HCT116 (cell line): ENCODE measurements at regions not wholly inside any gene's neighbourhood (a gene's known extent, or its start where the extent isn't known, plus 50 kb on each side); places are given as distances from the start of the nearest gene placed in this dataset.

Experiments
- ATAC-seq: fragments of 200-7000 bp; cut with Tn5 transposase; 2 replicates; pipeline ENCODE4 v1.9.1; 2020; ENCODE audit warnings: mild to moderate bottlenecking, moderate library complexity
- BruUV-seq: library from RNA; stranded (reverse); fragments of 400-500 nt; replicated peaks from 2 replicates; lab custom pipeline; 2021; lab: Mats Ljungman, UMichigan
- CTCF ChIA-PET: fragments of 300-600 bp; sonication (Branson Sonifier 250); formaldehyde crosslinking; loops from one replicate; lab custom pipeline; 2021; ENCODE audit warnings: antibody characterized with exemption; lab: Charles Lee
- POLR2A ChIA-PET: fragments of 300-600, 350-600 bp; sonication (Branson Sonifier 250); formaldehyde crosslinking; loops from one replicate; lab custom pipeline; 2021; ENCODE audit warnings: antibody characterized with exemption; lab: Charles Lee
- RAD21 ChIA-PET, 2 experiments: fragments of 300-600 bp; sonication (Branson Sonifier 250); formaldehyde crosslinking; loops; one replicate each; lab custom pipeline; 2023; ENCODE audit warnings: low total read pairs in 2 of 2; ENCODE audit not compliant: uncharacterized antibody in 2 of 2, unreplicated experiment in 2 of 2, low non-redundant PET in 1 of 2; lab: Charles Lee
- DNase-seq: peaks from one replicate; pipeline ENCODE4 v3.0.0-alpha.2; 2010; ENCODE audit warnings: low read depth, low spot score
- H2AFZ ChIP-seq: fragments of 200-600 bp; shearing (Covaris generic), sonication (generic); 2 replicates; pipeline ENCODE4 v1.6.1; 2017; ENCODE audit warnings: low read depth, mixed run types, mixed read lengths, antibody characterized with exemption, low read length; ENCODE audit not compliant: poor library complexity, severe bottlenecking
- H3K27ac ChIP-seq: 2 replicates; pipeline ENCODE4 v1.5.1; 2012; ENCODE audit warnings: low read depth, low read length
- H3K27me3 ChIP-seq: fragments of 200-600 bp; sonication (generic); 2 replicates; pipeline ENCODE4 v1.6.1; 2016; ENCODE audit warnings: mixed run types, low read length, mixed read lengths; ENCODE audit not compliant: insufficient read depth
- H3K36me3 ChIP-seq, 2 experiments: fragments of 200-500 bp in 1 of 2; fragments of 200-600 bp in 1 of 2; sonication (Bioruptor generic) in 1 of 2; sonication (generic) in 1 of 2; 2 replicates each; pipeline versions ENCODE4 v1.5.1 to v1.6.1; 2014 to 2016; ENCODE audit warnings: low read length in 2 of 2, inconsistent platforms in 1 of 2, mixed read lengths in 1 of 2, mixed run types in 1 of 2; ENCODE audit not compliant: insufficient read depth in 2 of 2, control insufficient read depth in 1 of 2
- H3K4me1 ChIP-seq, 2 experiments: fragments of 200-600 bp in 1 of 2; sonication (generic) in 1 of 2; 2 replicates each; pipeline versions ENCODE4 v1.5.1 to v1.6.1; 2012 to 2017; ENCODE audit warnings: low read length in 2 of 2, inconsistent platforms in 1 of 2, mild to moderate bottlenecking in 1 of 2, mixed read lengths in 1 of 2, mixed run types in 1 of 2, moderate library complexity in 1 of 2; ENCODE audit not compliant: insufficient read depth in 2 of 2, control insufficient read depth in 1 of 2
- H3K4me2 ChIP-seq: fragments of 200-600 bp; sonication (generic); 2 replicates; pipeline ENCODE4 v1.6.1; 2017; ENCODE audit warnings: mixed run types, low read length, mixed read lengths
- H3K4me3 ChIP-seq, 2 experiments: fragments of 200-600 bp in 1 of 2; sonication (generic) in 1 of 2; replicated peaks in 1 of 2; 2 replicates each; pipeline ENCODE4 v1.5.1; 2011 to 2016; ENCODE audit warnings: low read length in 2 of 2, control low read depth in 1 of 2, low read depth in 1 of 2, mild to moderate bottlenecking in 1 of 2, mixed read lengths in 1 of 2, mixed run types in 1 of 2
- H3K79me2 ChIP-seq: fragments of 200-600 bp; sonication (generic); 2 replicates; pipeline ENCODE4 v1.6.1; 2017; ENCODE audit warnings: mild to moderate bottlenecking, mixed run types, low read length, moderate library complexity, mixed read lengths; ENCODE audit not compliant: insufficient read depth
- H3K9ac ChIP-seq: fragments of 200-600 bp; sonication (generic); 2 replicates; pipeline ENCODE4 v1.6.1; 2016; ENCODE audit warnings: low read length, mixed read lengths
- H3K9me2 ChIP-seq: fragments of 200-600 bp; sonication (generic), shearing (Covaris generic); 2 replicates; pipeline ENCODE4 v1.6.1; 2017; ENCODE audit warnings: mixed run types, mild to moderate bottlenecking, moderate library complexity; ENCODE audit not compliant: insufficient read depth
- H3K9me3 ChIP-seq, 2 experiments: fragments of 200-500 bp in 1 of 2; fragments of 200-600 bp in 1 of 2; sonication (Bioruptor generic) in 1 of 2; sonication (generic) in 1 of 2; 2 replicates each; pipeline ENCODE4 v1.6.1; 2014 to 2017; ENCODE audit warnings: low read length in 2 of 2, mixed read lengths in 2 of 2, inconsistent platforms in 1 of 2, low read depth in 1 of 2, mild to moderate bottlenecking in 1 of 2, mixed run types in 1 of 2, moderate library complexity in 1 of 2; ENCODE audit not compliant: control insufficient read depth in 1 of 2, insufficient read depth in 1 of 2
- H4K20me1 ChIP-seq: fragments of 200-600 bp; sonication (generic), shearing (Covaris generic); 2 replicates; pipeline ENCODE4 v1.6.1; 2017; ENCODE audit warnings: mixed run types, mild to moderate bottlenecking, moderate library complexity; ENCODE audit not compliant: insufficient read depth
- ATF3 ChIP-seq: IDR thresholded peaks from 2 replicates; pipeline ENCODE4 v1.6.1; 2012
- CBX3 ChIP-seq: IDR thresholded peaks from 2 replicates; pipeline ENCODE4 v1.6.1; 2012; ENCODE audit warnings: low read depth
- CEBPB ChIP-seq: IDR thresholded peaks from 2 replicates; pipeline ENCODE4 v1.6.1; 2012; ENCODE audit warnings: low read depth
- ELF1 ChIP-seq: IDR thresholded peaks from 2 replicates; pipeline ENCODE4 v1.6.1; 2012; ENCODE audit warnings: low read depth, borderline replicate concordance
- FOSL1 ChIP-seq: IDR thresholded peaks from 2 replicates; pipeline ENCODE4 v1.6.1; 2012; ENCODE audit warnings: low read depth
- POLR2A ChIP-seq: IDR thresholded peaks from 2 replicates; pipeline ENCODE4 v1.7.0; 2011; ENCODE audit warnings: borderline replicate concordance; ENCODE audit not compliant: insufficient read depth, insufficient read length; ENCODE audit errors: extremely low read depth
- REST ChIP-seq: IDR thresholded peaks from 2 replicates; pipeline ENCODE4 v1.6.1; 2012; ENCODE audit warnings: low read depth
- SP1 ChIP-seq: IDR thresholded peaks from 2 replicates; pipeline ENCODE4 v1.6.1; 2012; ENCODE audit warnings: low read depth
- TCF7L2 ChIP-seq: IDR thresholded peaks from 2 replicates; pipeline ENCODE4 v1.7.0; 2011; ENCODE audit warnings: borderline replicate concordance, inconsistent platforms; ENCODE audit not compliant: insufficient read depth, insufficient read length; ENCODE audit errors: extremely low read depth
- YY1 ChIP-seq: IDR thresholded peaks from 2 replicates; pipeline ENCODE4 v1.6.1; 2011; ENCODE audit warnings: low read length, low read depth, moderate library complexity, mild to moderate bottlenecking; ENCODE audit not compliant: insufficient replicate concordance; ENCODE audit errors: extremely low read depth
- ZBTB33 ChIP-seq: IDR thresholded peaks from 2 replicates; pipeline ENCODE4 v1.6.1; 2011; ENCODE audit warnings: mild to moderate bottlenecking, low read length, moderate library complexity; ENCODE audit not compliant: insufficient replicate concordance; ENCODE audit errors: extremely low read depth
- intact Hi-C: fragments of 100-400 bp; cut with micrococcal nuclease; formaldehyde crosslinking; loops from 2 replicates; pipeline ENCODE4 v1.10.0; 2022

GRCh38 chr12:30098677-30099076 lies 314.9 kb upstream of the TMTC1 start:
- no TSS peak for BruUV-seq
- ATAC-seq: no peak

More at GRCh38 chr12:30098677-30099076, 314.9 kb upstream of the TMTC1 start:
- H2AFZ ChIP-seq: no peak overlapping the region
- intact Hi-C loops: no loop called here
- no peaks in the 10 kb centered on the region for H4K20me1 ChIP-seq
- no peaks in the 10 kb centered on the region for H3K27me3 ChIP-seq
- no peaks in the 10 kb centered on the region for H3K9me2 ChIP-seq
- no peak overlapping the region for H3K9ac ChIP-seq
- H3K27ac ChIP-seq: no peak overlapping the region
- no peak for TF ChIP-seq FOSL1
- TF ChIP-seq CEBPB: no peak
- no peak for TF ChIP-seq TCF7L2
- TF ChIP-seq YY1: no peak
- no peak for TF ChIP-seq ATF3
- no peak for TF ChIP-seq POLR2A
- no peak for TF ChIP-seq CBX3
- no peak for TF ChIP-seq REST
- TF ChIP-seq SP1: no peak
- no peak for TF ChIP-seq ZBTB33
- no peak for TF ChIP-seq ELF1
- H3K4me2 ChIP-seq: no peak overlapping the region
- H3K4me3 ChIP-seq: no peak overlapping the region
- no peak for DNase-seq
- CTCF ChIA-PET: no interaction called here
- RAD21 ChIA-PET: no interaction called here
- H3K79me2 ChIP-seq: no peaks in the 10 kb centered on the region
- H3K9me3 ChIP-seq: no peaks in the 10 kb centered on the region
- no peaks in the 10 kb centered on the region for H3K36me3 ChIP-seq
- POLR2A ChIA-PET: no interaction called here
- no peaks in the 10 kb centered on the region for H3K4me1 ChIP-seq
